H54 (cell line): ENCODE measurements at regions not wholly inside any gene's neighbourhood (a gene's known extent, or its start where the extent isn't known, plus 50 kb on each side); places are given as distances from the start of the nearest gene placed in this dataset.
A peak's percentile ranks its signal among the peaks of the same experiment; 100 is the strongest.

ENCODE experiments used
- DNase-seq: peaks from one replicate; pipeline ENCODE4 v3.0.0; 2011; ENCODE audit warnings: low spot score, mixed read lengths; ENCODE audit not compliant: insufficient read length
- FAIRE-seq: peaks from 3 replicates; lab custom pipeline; 2011; peaks lifted over from hg19 to GRCh38; lab: Jason Lieb, UNC
- POLR2A ChIP-seq: IDR thresholded peaks from 2 replicates; pipeline ENCODE4 v1.6.1; 2011; ENCODE audit warnings: low read depth, mild to moderate bottlenecking, low read length

DNA sequence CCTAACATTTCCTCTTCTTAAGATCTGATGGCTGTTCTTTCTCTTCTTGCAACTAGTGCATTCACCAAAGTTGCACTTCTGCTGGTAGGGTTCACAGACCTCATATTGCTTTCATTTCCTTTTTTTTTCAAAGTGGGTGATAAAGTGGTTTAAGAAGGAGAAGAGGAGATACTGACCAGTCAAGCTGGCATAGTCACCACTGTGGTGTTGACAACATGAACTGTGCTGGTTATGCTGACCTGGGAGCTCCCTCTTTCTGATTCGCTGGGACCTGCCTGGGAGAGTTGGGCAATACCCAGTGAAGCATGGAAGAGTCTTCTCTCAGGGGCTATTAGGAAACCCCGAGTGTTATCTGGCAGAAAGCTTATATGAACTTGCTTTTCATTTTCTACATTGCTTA is 222.9 kb downstream of the SLITRK5 start:
- DNase-seq = no peak
- TF ChIP-seq POLR2A = no peak
- FAIRE-seq = no peak

GRCh38 chr13:87903553-87903952 is 232.4 kb downstream of the SLITRK5 start:
- no peak for TF ChIP-seq POLR2A
- FAIRE-seq = no peak
- no peak for DNase-seq

GRCh38 chr13:87906411-87906810 is 235.2 kb downstream of the SLITRK5 start:
- DNase-seq = no peak

DNA sequence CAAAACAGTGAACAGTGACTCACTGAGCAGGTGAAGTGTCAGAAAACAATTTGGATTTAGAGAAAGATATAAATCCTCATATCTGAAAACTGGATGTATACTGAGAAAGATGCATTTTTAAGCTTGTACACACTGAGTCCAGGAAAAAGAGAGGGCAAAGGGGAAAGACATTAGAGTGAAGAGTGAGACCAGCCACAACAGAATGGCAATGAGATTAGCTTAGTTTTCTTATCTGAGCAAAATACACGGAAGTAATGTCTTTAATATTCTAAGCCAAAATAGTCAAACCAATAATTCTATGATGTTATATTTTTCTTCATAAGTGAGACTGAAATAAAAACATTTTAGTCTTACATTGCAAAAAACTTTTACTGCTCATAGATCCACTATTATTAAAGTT is 236.0 kb downstream of the SLITRK5 start:
- DNase-seq = no peak
- no peak for FAIRE-seq
- TF ChIP-seq POLR2A = no peak

More at GRCh38 chr13:87906411-87906810, 235.2 kb downstream of the SLITRK5 start:
- TF ChIP-seq POLR2A = no peak
- peak; percentile 36 for FAIRE-seq

DNA sequence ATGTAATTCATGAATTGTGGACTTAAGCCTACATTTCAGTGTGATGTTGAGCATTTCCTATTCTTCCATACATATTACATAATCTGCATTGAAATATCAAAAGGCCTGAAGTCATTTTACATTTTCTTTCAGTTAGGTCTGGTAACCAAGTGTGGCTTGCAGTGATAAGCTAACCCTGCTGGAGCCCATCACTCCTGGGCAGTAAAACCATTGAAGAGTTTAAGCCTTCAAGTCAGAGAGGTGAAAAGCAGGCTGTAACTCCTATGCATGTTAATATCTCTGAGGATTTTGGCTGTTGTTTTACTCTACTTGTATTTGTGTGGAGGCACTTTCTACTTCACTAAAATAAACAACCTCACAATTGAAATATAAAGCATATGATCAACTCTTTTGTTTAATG is 248.8 kb downstream of the SLITRK5 start:
- no peak for TF ChIP-seq POLR2A
- DNase-seq (no peak), FAIRE-seq (peak; percentile 69)

DNA sequence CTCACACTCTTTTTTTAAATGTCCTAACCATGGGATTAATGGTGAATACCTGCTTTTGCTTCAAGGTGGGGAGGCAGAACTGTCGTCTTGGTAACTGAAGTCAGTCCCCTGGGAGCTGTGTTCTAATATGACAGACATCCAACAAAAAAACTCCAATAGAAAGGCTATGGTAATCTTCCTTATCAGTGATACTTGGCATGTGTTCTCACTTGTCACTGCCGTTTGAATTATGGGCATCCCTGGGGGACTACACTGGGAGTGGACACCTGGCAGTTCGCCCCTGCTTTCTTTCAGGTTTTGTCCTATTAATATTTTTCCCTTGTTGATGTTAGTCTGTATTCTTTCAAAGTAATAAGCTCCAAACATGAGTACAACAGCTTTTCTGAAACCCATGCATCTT is 252.6 kb downstream of the SLITRK5 start:
- no peak for TF ChIP-seq POLR2A
- DNase-seq = no peak
- FAIRE-seq = peak; percentile 6

GRCh38 chr13:87925006-87925405 is 253.8 kb downstream of the SLITRK5 start:
- no peak for TF ChIP-seq POLR2A

DNA sequence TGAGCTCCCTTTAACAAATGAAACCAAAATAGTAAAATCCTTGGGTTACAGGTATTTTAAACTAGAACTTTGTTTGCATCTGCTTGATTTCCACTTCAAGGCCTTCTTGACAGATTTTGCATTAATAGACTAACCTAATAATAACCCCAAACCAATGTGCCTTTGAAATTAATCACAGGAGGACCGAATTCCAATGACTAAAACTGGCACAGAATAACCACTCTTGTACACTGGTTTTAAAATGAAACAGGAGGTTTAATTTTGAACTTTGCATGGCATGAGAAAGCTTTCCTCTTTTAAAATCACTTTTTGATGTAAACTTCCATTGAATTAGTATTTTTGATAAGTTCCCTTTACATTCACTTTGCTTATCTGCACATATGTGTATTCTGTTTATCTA is 269.6 kb downstream of the SLITRK5 start:
- FAIRE-seq (no peak), DNase-seq (no peak)
- no peak for TF ChIP-seq POLR2A

More at GRCh38 chr13:87925006-87925405, 253.8 kb downstream of the SLITRK5 start:
- FAIRE-seq = peak; percentile 84
- no peak for DNase-seq

DNA sequence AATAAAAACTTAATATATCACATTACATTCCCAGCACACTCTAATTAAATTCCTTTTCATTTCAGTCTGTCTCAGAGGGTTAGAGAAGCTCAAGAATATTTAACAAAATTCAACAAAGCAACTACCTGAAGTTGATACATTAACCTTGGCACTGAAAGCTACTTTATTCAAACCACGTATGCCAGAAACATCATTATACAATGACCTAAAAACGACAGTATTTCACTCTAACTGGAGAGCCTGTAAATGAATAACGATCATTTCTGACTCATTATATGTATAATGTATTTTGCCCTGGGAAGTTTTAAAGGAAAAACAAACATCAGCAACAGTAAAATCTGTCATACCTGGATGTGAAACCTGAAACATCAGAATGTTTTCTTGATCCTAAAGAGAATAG is 270.1 kb downstream of the SLITRK5 start:
- DNase-seq (no peak), FAIRE-seq (peak; percentile 27)
- no peak for TF ChIP-seq POLR2A

- FAIRE-seq (peak; percentile 80), DNase-seq (no peak)
- no peak for TF ChIP-seq POLR2A
Measured at GRCh38 chr13:87942205-87942604, 271.0 kb downstream of the SLITRK5 start.

- no peak for TF ChIP-seq POLR2A
- FAIRE-seq = no peak
- DNase-seq = no peak
Measured at GRCh38 chr13:87944038-87944437, 272.9 kb downstream of the SLITRK5 start.

DNA sequence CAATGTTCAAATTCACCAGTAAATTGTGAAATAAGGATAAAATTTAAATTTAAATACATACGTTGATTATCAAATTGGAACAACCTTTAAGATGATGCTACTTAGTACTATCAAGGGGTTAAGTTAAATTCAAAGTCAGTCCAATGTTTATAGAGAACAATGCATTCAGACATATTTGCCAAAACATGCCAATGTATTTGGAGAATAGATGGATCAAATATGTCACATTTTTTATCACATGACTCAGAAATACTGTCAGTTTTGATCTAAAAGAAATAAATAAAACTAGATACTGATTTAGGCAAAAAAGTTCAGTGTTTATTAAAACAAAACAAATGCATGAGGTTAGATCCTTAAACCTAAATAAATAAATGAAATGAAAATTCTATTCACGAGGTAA is 281.2 kb downstream of the SLITRK5 start:
- DNase-seq (no peak), FAIRE-seq (no peak)
- no peak for TF ChIP-seq POLR2A

- DNase-seq (no peak), FAIRE-seq (no peak)
- no peak for TF ChIP-seq POLR2A
Measured at GRCh38 chr13:87953381-87953780, 282.2 kb downstream of the SLITRK5 start.

GRCh38 chr13:87954091-87954490 is 282.9 kb downstream of the SLITRK5 start:
- FAIRE-seq (peak; percentile 84), DNase-seq (no peak)
- TF ChIP-seq POLR2A = no peak

GRCh38 chr13:87961546-87961945 is 290.4 kb downstream of the SLITRK5 start:
- FAIRE-seq = no peak

DNA sequence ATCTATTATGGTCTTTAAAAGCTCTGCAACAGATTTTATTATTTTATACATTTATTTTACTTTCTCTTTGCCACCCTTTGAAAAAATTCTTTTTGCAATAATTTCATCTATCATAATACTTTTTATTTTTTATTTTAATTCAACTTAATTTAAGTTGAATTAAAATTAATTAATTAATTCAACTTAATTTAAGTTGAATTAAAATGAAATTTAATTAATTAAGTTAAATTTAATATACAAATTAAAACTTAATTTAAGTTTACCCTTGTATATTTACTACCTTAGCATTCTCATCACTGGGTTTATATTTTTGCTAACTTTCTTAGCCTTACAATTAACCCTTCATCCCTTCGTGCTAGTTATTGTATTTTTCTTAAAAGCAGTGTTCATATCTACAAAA is 301.4 kb downstream of the SLITRK5 start:
- DNase-seq (no peak), FAIRE-seq (no peak)
- no peak for TF ChIP-seq POLR2A

More at GRCh38 chr13:87961546-87961945, 290.4 kb downstream of the SLITRK5 start:
- TF ChIP-seq POLR2A = no peak
- no peak for DNase-seq
